ENCODE measurements at regions not wholly inside any gene's neighbourhood (a gene's known extent, or its start where the extent isn't known, plus 50 kb on each side); places are given as distances from the start of the nearest gene placed in this dataset.

GRCh38 chr14:81653626-81654025 is 120.0 kb upstream of the SEL1L start:
- no peak overlapping the region for H3K27ac Mint-ChIP-seq
- H3K4me1 Mint-ChIP-seq (ENCODE audit: low read depth) = no peaks in the 10 kb centered on the region
- H3K9me3 Mint-ChIP-seq = peaks cover 17% of the 10 kb centered on the region
- no peaks in the 10 kb centered on the region for H3K27me3 Mint-ChIP-seq (ENCODE audit: low read depth)
- no peaks in the 10 kb centered on the region for H3K36me3 Mint-ChIP-seq (ENCODE audit: low read depth)
- no peak overlapping the region for H3K4me3 Mint-ChIP-seq

- Mint-ChIP-seq H3K4me1 (ENCODE audit: low read depth) (no peaks in the 10 kb centered on the region), H3K9me3 (peaks cover 14% of the 10 kb centered on the region), H3K4me3 (no peak overlapping the region), H3K36me3 (ENCODE audit: low read depth) (no peaks in the 10 kb centered on the region), H3K27me3 (ENCODE audit: low read depth) (no peaks in the 10 kb centered on the region), H3K27ac (no peak overlapping the region)
These were observed 122.0 kb upstream of the SEL1L start for GRCh38 chr14:81655423-81656314.

GRCh38 chr14:81656811-81657210 is 123.2 kb upstream of the SEL1L start:
- no peak overlapping the region for H3K27ac Mint-ChIP-seq
- H3K27me3 Mint-ChIP-seq (ENCODE audit: low read depth) = no peaks in the 10 kb centered on the region
- H3K36me3 Mint-ChIP-seq (ENCODE audit: low read depth) = no peaks in the 10 kb centered on the region
- no peaks in the 10 kb centered on the region for H3K4me1 Mint-ChIP-seq (ENCODE audit: low read depth)
- H3K4me3 Mint-ChIP-seq = no peak overlapping the region
- H3K9me3 Mint-ChIP-seq = peaks cover 14% of the 10 kb centered on the region

- no peak overlapping the region for H3K4me3 Mint-ChIP-seq
- H3K4me1 Mint-ChIP-seq (ENCODE audit: low read depth) = no peaks in the 10 kb centered on the region
- no peaks in the 10 kb centered on the region for H3K9me3 Mint-ChIP-seq
- no peaks in the 10 kb centered on the region for H3K27me3 Mint-ChIP-seq (ENCODE audit: low read depth)
- H3K36me3 Mint-ChIP-seq (ENCODE audit: low read depth) = no peaks in the 10 kb centered on the region
- no peak overlapping the region for H3K27ac Mint-ChIP-seq
These were observed 128.4 kb upstream of the SEL1L start for GRCh38 chr14:81662066-81662465.

GRCh38 chr14:81662570-81663197 is 129.0 kb upstream of the SEL1L start:
- Mint-ChIP-seq H3K4me1 (ENCODE audit: low read depth) (no peaks in the 10 kb centered on the region), H3K4me3 (no peak overlapping the region), H3K27ac (no peak overlapping the region), H3K27me3 (ENCODE audit: low read depth) (no peaks in the 10 kb centered on the region), H3K36me3 (ENCODE audit: low read depth) (no peaks in the 10 kb centered on the region), H3K9me3 (no peaks in the 10 kb centered on the region)

DNA sequence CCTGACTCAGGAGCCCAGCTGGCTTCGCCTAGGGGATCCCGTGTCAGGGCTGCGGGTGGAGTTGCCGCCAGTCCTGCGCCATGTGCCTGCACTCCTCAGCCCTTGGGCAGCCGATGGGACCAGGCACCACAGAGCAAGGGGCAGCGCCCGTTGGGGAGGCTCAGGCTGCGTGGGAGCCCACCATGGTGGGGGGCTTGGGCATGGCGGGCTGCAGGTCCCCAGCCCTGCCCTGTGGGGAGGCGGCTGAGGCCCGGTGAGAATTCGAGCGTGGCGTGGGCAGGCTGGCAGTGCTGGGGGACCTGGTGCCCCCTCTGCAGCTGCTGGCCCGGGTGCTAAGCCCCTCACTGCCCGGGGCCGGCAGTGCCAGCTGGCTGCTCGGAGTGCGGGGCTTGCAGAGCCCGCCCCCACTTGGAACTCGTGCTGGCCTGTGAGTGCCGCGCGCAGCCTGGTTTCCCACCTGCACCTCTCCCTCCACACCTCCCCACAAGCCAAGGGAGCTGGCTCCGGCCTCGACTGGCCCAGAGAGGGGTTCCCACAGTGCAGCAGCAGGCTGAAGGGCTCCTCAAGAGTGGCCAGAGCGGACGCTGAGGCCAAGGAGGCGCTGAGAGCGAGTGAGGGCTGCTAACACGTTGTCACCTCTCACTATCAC is 135.1 kb upstream of the SEL1L start:
- H3K27ac Mint-ChIP-seq = no peak overlapping the region
- no peaks in the 10 kb centered on the region for H3K27me3 Mint-ChIP-seq (ENCODE audit: low read depth)
- H3K9me3 Mint-ChIP-seq = peaks cover 3% of the 10 kb centered on the region
- no peaks in the 10 kb centered on the region for H3K36me3 Mint-ChIP-seq (ENCODE audit: low read depth)
- no peaks in the 10 kb centered on the region for H3K4me1 Mint-ChIP-seq (ENCODE audit: low read depth)
- no peak overlapping the region for H3K4me3 Mint-ChIP-seq

DNA sequence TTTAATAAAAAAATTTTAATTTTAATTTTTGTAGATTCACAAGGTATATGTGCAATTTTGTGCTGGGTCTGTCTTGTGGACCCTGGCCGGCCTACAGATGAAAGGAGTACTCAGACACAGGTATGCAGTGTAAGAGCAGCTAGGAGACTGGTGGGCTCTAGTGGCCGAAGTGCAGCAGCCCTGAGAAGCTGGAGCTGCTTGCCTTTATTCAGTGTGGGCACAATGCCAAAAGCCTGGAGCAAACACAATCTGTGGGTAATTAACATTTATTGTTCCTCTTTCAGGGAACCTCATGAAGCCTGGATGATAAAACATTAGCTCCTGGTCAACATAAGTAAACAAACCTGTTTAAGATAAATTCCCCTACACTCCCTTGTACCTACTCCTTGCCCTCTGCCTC is 135.7 kb upstream of the SEL1L start:
- H3K4me1 Mint-ChIP-seq (ENCODE audit: low read depth) = no peaks in the 10 kb centered on the region
- no peak overlapping the region for H3K27ac Mint-ChIP-seq
- H3K4me3 Mint-ChIP-seq = no peak overlapping the region
- no peaks in the 10 kb centered on the region for H3K36me3 Mint-ChIP-seq (ENCODE audit: low read depth)
- H3K27me3 Mint-ChIP-seq (ENCODE audit: low read depth) = no peaks in the 10 kb centered on the region
- H3K9me3 Mint-ChIP-seq = peaks cover 3% of the 10 kb centered on the region

DNA sequence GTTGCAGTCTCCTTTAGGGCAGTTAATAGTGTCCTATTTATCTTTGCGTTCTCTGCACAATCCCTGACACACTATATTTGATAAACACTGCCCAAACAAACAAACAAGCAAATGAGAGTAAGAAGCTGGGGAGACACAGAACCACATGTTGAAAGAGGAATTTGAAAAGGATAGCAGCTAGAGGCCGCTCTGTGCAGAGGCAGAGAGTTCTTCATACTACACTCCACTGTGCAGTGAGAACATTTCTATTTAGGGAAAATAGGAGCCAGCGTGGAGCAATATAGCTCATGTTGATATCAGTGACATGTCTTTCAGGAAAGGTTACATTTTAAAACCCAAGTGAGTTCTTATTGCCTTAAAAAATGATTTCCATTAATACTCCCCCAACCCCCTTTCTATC is 140.3 kb upstream of the SEL1L start:
- no peaks in the 10 kb centered on the region for H3K4me1 Mint-ChIP-seq (ENCODE audit: low read depth)
- H3K36me3 Mint-ChIP-seq (ENCODE audit: low read depth) = no peaks in the 10 kb centered on the region
- H3K27ac Mint-ChIP-seq = no peak overlapping the region
- H3K27me3 Mint-ChIP-seq (ENCODE audit: low read depth) = no peaks in the 10 kb centered on the region
- no peak overlapping the region for H3K4me3 Mint-ChIP-seq
- H3K9me3 Mint-ChIP-seq = peaks cover 3% of the 10 kb centered on the region

DNA sequence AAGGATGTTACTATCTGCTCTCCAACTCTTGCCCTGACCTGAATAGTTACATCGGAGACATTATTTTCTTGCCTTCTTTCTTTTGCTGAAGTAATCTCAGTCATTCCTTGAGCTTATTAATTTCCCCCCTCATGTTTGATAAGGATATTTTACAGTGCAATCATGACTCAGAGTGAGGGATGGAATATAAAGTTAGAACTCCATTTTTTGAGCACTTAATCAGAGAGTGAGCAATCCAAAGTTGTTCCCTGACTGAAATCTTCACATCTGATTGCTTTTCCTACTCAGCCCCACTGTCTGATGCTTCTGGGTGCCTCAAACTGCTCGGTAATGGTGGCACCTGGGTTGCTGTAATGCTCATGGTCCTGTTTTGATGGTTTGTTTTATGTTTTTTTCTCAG is 142.7 kb upstream of the SEL1L start:
- Mint-ChIP-seq H3K36me3 (ENCODE audit: low read depth) (no peaks in the 10 kb centered on the region), H3K4me1 (ENCODE audit: low read depth) (no peaks in the 10 kb centered on the region), H3K9me3 (no peaks in the 10 kb centered on the region), H3K27me3 (ENCODE audit: low read depth) (no peaks in the 10 kb centered on the region), H3K27ac (no peak overlapping the region), H3K4me3 (no peak overlapping the region)

- Mint-ChIP-seq H3K36me3 (ENCODE audit: low read depth) (no peaks in the 10 kb centered on the region), H3K27me3 (ENCODE audit: low read depth) (no peaks in the 10 kb centered on the region), H3K27ac (no peak overlapping the region), H3K4me3 (no peak overlapping the region), H3K9me3 (no peaks in the 10 kb centered on the region), H3K4me1 (ENCODE audit: low read depth) (no peaks in the 10 kb centered on the region)
These were observed 143.2 kb upstream of the SEL1L start for GRCh38 chr14:81676879-81677278.

GRCh38 chr14:81677736-81678135 is 144.1 kb upstream of the SEL1L start:
- H3K4me3 Mint-ChIP-seq = no peak overlapping the region
- H3K27me3 Mint-ChIP-seq (ENCODE audit: low read depth) = no peaks in the 10 kb centered on the region
- no peaks in the 10 kb centered on the region for H3K9me3 Mint-ChIP-seq
- no peak overlapping the region for H3K27ac Mint-ChIP-seq
- no peaks in the 10 kb centered on the region for H3K36me3 Mint-ChIP-seq (ENCODE audit: low read depth)
- no peaks in the 10 kb centered on the region for H3K4me1 Mint-ChIP-seq (ENCODE audit: low read depth)

DNA sequence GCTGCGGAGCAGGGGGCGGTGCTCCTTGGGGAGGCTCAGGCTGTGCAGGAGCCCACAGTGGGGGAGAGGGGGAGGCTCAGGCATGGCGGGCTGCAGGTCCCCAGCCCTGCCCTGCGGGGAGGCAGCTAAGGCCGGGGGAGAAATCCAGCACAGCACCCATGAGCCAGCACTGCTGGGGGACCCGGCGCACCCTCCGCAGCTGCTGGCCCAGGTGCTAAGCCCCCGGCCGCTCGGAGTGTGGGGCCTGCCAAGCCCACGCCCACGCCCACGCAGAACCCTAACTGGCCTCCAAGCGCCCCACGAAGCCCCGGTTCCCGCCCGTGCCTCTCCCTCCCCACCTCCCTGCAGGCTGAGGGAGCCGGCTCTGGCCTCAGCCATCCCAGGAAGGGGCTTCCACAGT is 145.6 kb upstream of the SEL1L start:
- Mint-ChIP-seq H3K4me3 (no peak overlapping the region), H3K4me1 (ENCODE audit: low read depth) (no peaks in the 10 kb centered on the region), H3K27ac (no peak overlapping the region), H3K27me3 (ENCODE audit: low read depth) (no peaks in the 10 kb centered on the region), H3K9me3 (no peaks in the 10 kb centered on the region), H3K36me3 (ENCODE audit: low read depth) (no peaks in the 10 kb centered on the region)

GRCh38 chr14:81681541-81681940 is 147.9 kb upstream of the SEL1L start:
- Mint-ChIP-seq H3K9me3 (no peaks in the 10 kb centered on the region), H3K27ac (no peak overlapping the region), H3K4me1 (ENCODE audit: low read depth) (no peaks in the 10 kb centered on the region), H3K27me3 (ENCODE audit: low read depth) (no peaks in the 10 kb centered on the region), H3K36me3 (ENCODE audit: low read depth) (no peaks in the 10 kb centered on the region), H3K4me3 (no peak overlapping the region)

DNA sequence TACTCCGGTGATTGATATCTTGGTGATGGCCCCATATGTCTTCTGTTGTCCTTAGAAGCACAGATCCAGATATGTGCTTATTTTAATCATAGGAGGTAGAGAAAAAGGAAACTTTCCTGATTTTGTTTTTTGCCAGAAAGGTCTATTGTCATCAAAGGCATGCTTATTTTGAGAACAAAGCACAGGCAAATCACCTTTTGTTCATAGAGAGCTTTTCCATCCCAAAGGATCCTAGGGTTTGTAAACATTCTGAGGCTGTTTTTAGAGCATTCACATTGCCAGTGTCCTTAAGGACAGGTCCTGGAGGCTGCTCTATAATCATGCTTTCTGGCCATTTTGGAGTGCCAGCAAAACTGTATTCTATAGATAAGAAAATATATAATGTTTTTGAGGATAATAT is 148.5 kb upstream of the SEL1L start:
- Mint-ChIP-seq H3K27me3 (ENCODE audit: low read depth) (no peaks in the 10 kb centered on the region), H3K4me3 (no peak overlapping the region), H3K27ac (no peak overlapping the region), H3K4me1 (ENCODE audit: low read depth) (no peaks in the 10 kb centered on the region), H3K36me3 (ENCODE audit: low read depth) (no peaks in the 10 kb centered on the region), H3K9me3 (no peaks in the 10 kb centered on the region)

GRCh38 chr14:81682701-81683100 is 149.0 kb upstream of the SEL1L start:
- H3K4me1 Mint-ChIP-seq (ENCODE audit: low read depth) = no peaks in the 10 kb centered on the region
- H3K9me3 Mint-ChIP-seq = no peaks in the 10 kb centered on the region
- H3K4me3 Mint-ChIP-seq = no peak overlapping the region
- no peaks in the 10 kb centered on the region for H3K27me3 Mint-ChIP-seq (ENCODE audit: low read depth)
- H3K27ac Mint-ChIP-seq = no peak overlapping the region
- no peaks in the 10 kb centered on the region for H3K36me3 Mint-ChIP-seq (ENCODE audit: low read depth)
